COLO829 (cell line): ENCODE measurements at regions not wholly inside any gene's neighbourhood (a gene's known extent, or its start where the extent isn't known, plus 50 kb on each side); places are given as distances from the start of the nearest gene placed in this dataset.

Experiments used
- DNase-seq: peaks from one replicate; pipeline ENCODE4 v3.0.0; 2012; ENCODE audit warnings: low spot score

DNA sequence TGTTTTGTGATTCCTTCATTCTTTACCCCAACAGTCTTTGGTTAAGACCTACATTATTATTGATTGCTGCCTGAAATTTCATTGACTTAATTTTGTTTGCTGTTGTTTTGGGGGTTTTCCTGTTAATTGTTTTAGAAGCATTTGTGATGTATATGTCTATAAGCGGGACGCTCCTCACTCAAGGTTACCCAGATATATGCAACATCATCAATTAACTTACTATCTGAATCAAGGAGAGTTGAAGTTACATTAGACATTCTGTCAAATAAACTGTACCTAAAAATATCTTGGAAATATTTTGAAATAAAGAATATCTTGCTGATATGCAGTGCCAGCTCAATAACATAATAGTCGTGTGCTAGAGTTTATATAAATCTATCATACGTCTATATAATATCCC is 125.9 kb upstream of the CDH18 start:
- no peak for DNase-seq

DNA sequence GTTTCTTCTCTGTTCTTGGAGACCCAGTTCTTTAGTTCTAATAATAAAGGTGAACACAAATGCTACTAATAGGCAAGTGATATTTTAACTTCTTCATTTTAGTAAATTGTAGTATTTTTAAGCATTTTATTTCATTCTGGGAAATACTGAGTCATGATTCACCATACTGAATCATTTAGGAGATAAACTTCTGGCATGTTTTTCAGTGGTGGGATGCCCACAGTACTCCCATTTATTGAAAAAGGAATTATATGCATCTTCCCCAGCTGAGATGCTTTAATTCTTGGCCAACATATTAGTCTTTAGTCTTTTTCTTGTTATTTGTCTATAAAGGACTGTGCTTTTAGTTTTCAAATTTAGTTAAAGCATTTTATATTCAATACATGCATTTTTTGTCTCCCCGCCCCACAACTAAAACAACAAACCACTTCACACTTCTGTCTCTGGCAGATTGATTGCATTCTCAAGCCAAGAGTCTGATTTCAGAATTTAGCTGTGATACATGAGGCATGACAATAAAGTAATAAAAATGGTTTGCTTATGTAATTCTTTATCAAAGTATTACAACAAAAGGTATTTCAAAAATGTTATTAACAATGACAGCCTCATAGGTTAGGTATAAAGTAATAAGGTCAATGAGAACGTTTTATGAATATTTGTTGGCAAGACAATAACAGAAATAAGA is 125.2 kb upstream of the CDH18 start:
- no peak for DNase-seq

DNA sequence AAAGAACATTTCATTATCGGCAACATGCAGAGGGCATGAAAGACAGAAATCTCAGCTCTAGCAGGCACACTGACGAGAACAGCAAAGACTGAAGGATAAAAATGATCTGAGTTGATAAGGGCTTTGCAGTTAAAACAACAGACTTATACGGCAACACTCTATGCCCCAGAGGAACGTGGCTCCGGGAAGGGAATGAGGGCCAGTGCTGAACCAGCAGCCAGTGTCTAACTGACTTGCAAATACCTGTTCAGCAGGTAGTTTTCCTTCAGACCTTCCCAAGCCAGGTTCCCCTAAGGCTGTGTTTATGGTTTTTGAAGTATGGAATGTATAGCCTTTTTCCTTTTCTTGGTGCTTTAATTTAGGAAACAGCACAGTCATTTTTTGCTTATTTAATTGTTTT is 121.3 kb upstream of the CDH18 start:
- no peak for DNase-seq

DNA sequence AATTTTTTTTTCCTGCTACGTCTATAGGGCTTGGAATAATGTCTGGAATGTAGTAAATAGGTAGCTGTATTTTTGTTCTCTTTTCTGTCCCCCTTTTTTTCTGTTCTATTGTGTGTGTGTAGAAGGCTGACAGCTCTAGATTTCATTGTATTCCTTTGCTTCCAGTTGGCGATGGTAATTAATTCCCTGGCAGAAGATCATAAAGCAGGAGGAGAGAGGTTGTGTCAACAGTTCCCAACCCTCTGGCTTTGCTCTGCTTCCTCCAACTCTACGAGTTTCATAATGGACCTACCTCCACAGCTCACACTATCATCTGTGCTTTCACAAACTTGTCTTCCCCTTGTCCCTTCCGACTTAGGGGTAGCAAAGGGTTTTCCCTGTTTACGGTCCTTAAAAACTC is 117.9 kb upstream of the CDH18 start:
- DNase-seq: no peak

DNA sequence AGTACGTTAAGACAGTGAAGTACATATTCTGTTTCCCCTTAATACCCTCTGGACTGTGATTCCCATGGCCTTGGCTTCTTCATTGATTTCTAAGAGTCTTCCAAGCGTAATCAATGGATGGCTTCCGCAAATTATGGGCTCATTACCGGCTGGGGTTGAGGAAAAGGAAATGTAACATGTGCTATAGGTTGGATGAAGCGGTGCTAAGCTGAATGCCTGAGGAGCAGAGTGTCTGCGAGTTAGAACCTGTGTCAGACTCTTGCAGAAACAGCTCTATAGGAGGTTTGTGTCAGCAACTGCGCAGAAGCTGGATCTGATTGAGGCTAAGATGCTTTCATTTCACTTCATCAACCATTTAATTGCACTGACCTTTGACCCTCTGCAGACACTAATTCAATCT is 114.3 kb upstream of the CDH18 start:
- DNase-seq: no peak

DNA sequence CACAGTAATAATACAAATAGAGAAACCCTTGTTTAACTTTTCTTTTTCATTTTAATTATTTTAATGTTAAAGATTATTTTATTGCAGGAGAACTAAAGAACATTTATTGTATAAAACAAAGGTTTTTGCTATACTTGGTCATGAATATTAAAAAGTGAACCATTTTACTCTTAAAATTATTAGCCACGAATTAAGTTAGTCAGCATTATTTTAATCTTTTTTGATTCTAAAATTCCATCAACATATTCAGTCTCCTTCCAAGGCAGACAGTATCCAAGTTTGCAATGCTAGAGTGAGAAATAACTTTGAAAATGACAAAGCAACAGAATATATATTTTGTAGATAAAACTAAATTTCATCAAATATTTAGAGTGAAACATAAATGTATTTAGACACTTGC is 110.7 kb upstream of the CDH18 start:
- DNase-seq: no peak

DNA sequence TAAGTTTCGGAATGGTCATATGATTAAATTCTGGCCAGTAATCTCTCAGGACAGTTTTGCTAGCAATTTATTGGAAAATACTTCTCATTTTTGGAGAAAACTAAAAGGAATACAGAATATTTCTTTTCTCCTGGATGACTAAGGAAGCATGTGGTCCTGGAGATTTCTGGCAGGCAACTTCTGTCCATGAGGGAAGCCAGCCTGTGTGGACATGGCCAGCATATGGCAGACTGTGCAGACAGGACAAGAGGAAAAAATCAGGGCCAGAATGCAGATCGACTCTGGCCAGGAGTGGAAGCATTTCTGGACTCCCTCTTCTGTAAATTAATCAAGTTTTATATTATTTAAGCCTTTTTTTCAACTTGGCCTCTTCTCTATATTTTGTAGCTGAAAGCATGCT is 100.4 kb upstream of the CDH18 start:
- DNase-seq: no peak

DNA sequence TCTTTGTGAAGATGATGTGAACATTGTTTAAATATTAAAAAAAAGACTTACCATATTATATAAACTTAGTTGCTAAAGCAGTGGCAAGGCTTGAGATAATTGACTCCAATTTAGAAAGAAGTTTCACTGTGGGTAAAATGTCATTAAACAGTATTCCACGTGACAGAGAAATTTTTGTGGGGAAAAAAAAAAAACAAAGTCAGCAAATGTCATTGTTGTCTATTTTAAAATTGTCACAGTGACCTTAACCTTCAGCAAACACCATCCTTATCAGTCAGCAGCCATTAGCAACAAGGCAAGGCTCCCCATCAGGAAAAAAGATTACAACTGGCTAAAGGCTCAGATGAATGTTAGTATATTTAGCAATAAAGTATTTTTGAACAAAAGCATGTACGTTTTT is 99.3 kb upstream of the CDH18 start:
- no peak for DNase-seq

DNA sequence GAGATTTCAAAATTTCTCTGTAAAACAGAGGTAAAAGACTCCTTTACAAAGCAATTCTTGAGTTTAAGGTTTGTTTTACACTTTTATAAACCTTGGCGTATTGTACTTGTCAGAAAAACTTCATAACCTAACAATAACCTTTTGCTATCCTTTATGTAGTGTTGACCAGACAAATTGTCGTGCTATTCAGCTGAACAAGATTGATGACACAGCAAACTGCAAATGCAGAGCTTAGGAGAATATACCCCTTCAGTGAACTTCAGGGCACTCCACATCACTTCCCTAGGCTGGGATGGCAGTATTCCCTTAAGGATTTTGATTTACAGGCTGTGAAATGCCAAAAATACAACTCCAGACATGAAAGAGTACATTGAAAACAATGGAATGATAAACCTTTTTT is 89.2 kb upstream of the CDH18 start:
- no peak for DNase-seq

DNA sequence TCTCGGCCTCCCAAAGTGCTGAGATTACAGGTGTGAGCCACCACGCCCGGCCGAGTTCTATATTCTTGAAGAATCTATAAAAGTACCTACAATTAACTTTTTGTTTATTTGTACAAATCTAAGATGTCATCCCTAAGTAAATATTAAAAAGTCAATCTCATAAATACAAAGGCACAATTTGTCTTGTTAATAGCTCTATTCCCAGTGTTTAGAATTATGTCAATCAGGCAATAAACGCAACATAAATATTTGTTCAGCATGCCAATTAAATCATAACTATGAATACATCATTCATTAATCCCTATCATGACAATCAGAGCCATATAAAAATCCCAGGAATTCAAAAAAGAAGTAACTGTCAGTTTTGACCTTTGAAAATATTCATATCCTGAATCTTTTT is 68.9 kb upstream of the CDH18 start:
- no peak for DNase-seq

DNA sequence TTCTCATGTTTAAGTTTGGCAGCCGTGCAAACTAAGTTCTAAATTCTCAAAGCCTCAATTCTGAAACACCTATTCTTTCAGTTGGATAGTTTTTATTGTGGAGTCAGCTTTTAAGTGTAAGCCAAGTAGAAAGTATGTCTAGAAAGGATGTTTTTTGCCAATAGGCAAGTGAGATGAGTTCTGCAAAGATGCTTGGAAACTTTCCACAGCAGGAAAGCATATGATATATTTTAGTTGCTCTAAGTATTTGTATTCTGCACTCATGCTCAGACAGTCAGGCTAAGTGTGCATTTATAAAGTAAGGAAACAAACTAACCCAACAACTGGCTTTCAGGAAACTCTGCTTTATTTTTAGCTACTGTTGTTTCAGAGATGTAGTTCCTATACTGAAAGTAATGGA is 67.3 kb upstream of the CDH18 start:
- no peak for DNase-seq

DNA sequence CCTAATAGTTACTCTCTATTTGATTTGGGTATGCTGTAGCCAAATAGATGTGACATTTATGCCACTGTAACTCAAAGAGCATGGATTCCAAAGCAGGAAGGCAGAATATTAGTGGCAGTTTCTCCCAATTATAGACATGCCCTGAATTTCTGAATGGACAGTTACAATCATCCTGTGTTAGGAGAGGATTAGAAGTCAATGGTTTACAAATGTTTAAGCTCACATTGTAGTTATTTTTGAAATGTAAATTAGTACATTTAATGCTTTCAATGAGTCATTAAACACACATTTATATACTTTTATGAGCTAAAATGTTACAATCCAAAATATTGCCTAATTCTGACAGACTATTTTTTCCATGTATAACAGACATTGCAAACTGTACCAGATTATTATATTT is 62.3 kb upstream of the CDH18 start:
- DNase-seq: no peak

DNA sequence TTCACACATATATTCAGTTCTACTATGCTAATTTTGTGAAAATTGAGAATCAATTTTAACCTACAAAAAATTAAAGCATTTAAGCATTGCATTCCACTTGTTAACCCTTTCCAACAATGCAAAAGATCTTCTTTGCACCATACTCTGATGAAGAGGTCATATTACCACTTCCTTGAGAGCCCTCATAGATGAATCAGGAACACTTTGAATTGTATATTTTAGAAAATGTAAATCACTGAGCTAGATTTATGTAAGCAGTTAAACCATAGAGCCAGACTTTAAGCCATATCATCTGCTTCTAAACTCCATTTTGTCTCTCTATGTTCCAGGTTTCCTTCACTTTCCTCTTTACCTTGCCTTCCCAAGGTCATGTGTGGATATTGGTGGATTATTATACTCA is 56.5 kb upstream of the CDH18 start:
- DNase-seq: no peak

DNA sequence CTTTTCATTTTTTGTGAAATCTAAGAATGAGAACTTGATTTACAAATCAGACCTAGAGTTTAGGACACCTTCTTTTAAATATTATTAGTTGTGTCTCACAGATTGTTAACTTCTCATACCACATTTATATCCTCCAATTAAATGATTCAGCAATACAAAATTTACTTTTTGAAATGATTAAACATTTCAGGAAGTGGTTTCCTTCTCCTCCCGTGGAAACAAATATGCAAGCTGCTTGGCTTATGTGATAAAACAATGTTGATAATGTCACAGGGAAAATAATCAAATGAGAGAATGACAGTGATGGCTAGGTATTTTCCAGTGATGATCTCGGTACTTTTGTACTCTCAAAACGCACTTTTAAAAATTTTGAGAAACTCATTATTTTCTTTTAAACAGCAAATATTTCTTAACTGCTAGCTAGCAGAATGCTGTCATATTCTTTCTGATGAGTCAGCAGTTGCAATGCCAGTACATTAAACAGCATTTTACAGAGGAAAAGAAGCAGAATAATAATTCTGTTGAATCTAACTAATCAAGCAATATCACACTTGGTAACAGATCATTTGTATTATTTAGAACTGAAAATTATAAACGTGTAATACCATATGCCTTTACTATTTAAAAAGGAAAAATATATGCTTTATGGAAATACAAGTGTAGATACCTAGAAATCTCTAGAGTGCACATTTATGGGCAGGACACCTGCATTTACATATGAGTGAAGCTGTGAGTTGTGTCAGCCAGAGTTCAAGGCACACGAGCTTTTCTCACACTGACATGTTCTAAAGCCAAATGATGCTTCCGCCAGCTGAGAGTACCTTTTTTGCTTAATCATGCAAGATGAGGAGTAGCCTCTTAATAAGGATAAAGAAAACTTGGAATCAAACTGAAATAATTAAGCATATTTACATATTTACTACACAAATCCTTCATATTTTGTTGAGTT is 53.6 kb upstream of the CDH18 start:
- no peak for DNase-seq

DNA sequence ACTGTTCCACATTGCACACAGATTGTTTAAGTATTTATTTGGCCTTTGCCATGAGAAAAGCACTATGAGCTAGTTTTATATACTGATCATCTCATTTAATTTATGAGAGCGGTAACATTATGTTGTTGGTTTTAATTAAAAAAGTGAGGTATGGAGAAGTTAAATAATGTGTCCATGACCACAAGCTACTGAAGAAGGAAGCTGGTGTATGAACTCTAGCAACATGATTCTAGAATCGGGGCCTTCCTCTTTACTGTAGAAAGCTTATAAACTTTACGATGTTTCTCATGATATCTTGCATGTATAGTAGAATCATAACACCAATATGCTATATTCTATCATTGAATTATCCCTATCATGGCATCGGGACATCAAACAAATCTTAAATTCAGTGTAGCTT is 52.9 kb upstream of the CDH18 start:
- no peak for DNase-seq
